Stimulated activated naive B cell treated with anti-CD40 and anti-IgM and Interleukin-4, amounts not matched to agents 10 μg/mL and 1 μg/mL and 100 μg/mL, for 72 hours (primary cell): ENCODE measurements at regions not wholly inside any gene's neighbourhood (a gene's known extent, or its start where the extent isn't known, plus 50 kb on each side); places are given as distances from the start of the nearest gene placed in this dataset.

Experiments
- ATAC-seq, 2 donors: fragments of 150-1000 bp; cut with Tn5 transposase; replicated peaks; 2 replicates each; pipeline ENCODE4 v1.10.0; 2021; ENCODE audit warnings: moderate library complexity in 1 of 2
- DNase-seq: peaks from one replicate; pipeline ENCODE4 v3.0.0; 2021
- H3K27ac Mint-ChIP-seq: one replicate; pipeline ENCODE4 v1.8.0; 2022; ENCODE audit warnings: mild to moderate bottlenecking, mixed read lengths
- H3K27me3 Mint-ChIP-seq, 2 donors: one replicate each; pipeline ENCODE4 v1.8.0; 2022; ENCODE audit warnings: mixed read lengths in 2 of 2
- H3K36me3 Mint-ChIP-seq, 2 donors: one replicate each; pipeline ENCODE4 v1.8.0; 2022; ENCODE audit warnings: mixed read lengths in 2 of 2, mild to moderate bottlenecking in 1 of 2
- H3K4me1 Mint-ChIP-seq, 2 donors: one replicate each; pipeline ENCODE4 v1.8.0; 2022; ENCODE audit warnings: mixed read lengths in 2 of 2, mild to moderate bottlenecking in 1 of 2
- H3K4me3 Mint-ChIP-seq, 2 donors: one replicate each; pipeline ENCODE4 v1.8.0; 2022; ENCODE audit warnings: mild to moderate bottlenecking in 2 of 2, mixed read lengths in 2 of 2, moderate library complexity in 1 of 2
- H3K9me3 Mint-ChIP-seq, 2 donors: one replicate each; pipeline ENCODE4 v1.8.0; 2022; ENCODE audit warnings: mixed read lengths in 2 of 2, mild to moderate bottlenecking in 1 of 2

DNA sequence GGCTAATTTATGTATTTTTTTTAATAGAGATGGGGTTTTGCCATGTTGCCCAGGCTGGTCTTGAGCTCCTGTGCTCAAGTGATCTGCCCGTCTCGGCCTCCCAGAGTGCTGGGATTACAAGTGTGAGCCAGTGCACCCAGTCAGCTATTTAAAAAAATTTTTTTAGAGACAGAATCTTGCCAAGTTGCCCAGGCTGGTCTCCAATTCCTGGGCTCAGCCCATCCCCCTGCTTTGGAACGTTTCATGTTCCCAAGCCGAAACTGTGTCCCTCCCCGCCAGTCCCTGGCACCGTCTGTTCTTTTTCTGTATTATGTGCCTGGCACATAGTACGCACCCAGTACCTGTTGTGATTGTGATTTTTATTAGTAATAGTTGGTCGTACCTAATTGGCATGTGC, 63.1 kb upstream of the MGAT5 start:
- no peak for ATAC-seq
- peaks cover 3 to 5% of the 10 kb centered on the region in 2 donors for H3K9me3 Mint-ChIP-seq
- peaks cover 20 to 33% of the 10 kb centered on the region in 2 donors for H3K36me3 Mint-ChIP-seq
- no peaks in the 10 kb centered on the region for H3K27me3 Mint-ChIP-seq
- peaks cover 45 to 81% of the 10 kb centered on the region in 2 donors for H3K4me1 Mint-ChIP-seq
- H3K4me3 Mint-ChIP-seq: no peak overlapping the region
- no peak for DNase-seq
- no peak overlapping the region for H3K27ac Mint-ChIP-seq

DNA sequence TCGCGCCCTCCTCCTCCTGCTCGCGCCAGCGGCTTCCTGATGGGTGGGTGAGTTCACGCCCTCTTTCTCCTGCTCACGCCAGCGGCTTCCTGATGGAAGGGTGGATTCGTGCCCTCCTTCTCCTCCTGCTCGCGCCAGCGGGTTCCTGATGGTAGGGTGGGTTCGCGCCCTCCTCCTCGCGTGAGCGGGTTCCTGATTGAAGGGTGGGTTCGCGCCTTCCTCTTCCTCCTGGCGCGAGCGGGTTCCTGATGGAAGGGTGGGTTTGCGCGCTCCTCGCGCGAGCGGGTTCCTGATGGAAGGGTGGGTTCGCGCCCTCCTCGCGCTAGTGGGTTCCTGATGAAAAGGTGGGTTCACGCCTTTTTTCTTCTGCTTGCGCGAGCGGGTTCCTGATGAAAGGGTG, 62.0 kb upstream of the MGAT5 start:
- peaks cover 42 to 81% of the 10 kb centered on the region in 2 donors for H3K4me1 Mint-ChIP-seq

DNA sequence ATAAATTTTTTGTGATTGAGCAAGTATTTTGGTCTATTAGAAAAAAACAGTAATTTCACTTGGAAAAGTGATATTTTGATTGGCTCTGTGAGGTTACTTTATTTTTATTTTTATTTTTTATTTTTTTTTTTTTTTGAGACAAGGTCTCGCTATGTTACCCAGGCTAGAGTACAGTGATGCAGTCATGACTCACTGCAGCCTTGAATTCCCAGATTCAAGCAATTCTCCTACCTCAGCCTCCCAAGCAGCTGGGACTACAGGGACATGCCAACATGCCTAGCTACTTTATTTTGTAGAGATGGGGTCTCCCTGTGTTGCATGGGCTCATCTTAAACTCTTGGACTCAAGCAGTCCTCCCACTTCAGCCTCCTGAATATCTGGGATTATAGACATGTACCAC, 60.9 kb upstream of the MGAT5 start:
- Mint-ChIP-seq H3K27ac (no peak overlapping the region), H3K36me3 (peaks cover 16 to 23% of the 10 kb centered on the region in 2 donors), H3K4me1 (peaks cover 48 to 81% of the 10 kb centered on the region in 2 donors), H3K9me3 (peaks cover 3 to 5% of the 10 kb centered on the region in 2 donors), H3K4me3 (no peak overlapping the region), H3K27me3 (no peaks in the 10 kb centered on the region)
- DNase-seq (no peak), ATAC-seq (no peak)

More for the DNA sequence above, 62.0 kb upstream of the MGAT5 start:
- ATAC-seq: no peak
- H3K27ac Mint-ChIP-seq: no peak overlapping the region
- H3K4me3 Mint-ChIP-seq: peak overlapping the region in 1 of 2 donors; percentile 30
- H3K27me3 Mint-ChIP-seq: no peaks in the 10 kb centered on the region
- DNase-seq: no peak
- peaks cover 3 to 5% of the 10 kb centered on the region in 2 donors for H3K9me3 Mint-ChIP-seq
- H3K36me3 Mint-ChIP-seq: peaks cover 16 to 24% of the 10 kb centered on the region in 2 donors

DNA sequence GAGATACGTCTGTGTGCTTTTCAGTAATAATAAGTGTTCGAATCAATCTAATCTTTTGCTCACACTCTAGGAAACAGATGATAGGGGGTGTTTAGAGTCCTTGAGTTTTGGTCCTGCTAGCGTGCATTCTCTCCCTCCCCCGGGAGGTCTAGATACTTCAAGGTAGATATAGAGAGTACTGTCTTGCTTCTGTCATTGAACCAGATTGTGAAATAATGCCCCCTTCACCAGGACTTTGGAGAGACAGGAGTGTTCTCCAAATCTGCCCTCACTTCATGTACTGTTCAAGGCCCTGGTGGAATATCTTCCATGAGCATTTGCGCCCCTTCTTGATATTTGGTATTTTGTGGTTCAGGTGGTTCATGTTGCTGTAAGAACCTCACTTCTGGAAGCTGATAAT, 59.4 kb upstream of the MGAT5 start:
- DNase-seq (no peak), ATAC-seq (no peak)
- no peak overlapping the region for H3K4me3 Mint-ChIP-seq
- H3K27me3 Mint-ChIP-seq: no peaks in the 10 kb centered on the region
- peaks cover 3 to 5% of the 10 kb centered on the region in 2 donors for H3K9me3 Mint-ChIP-seq
- H3K27ac Mint-ChIP-seq: no peak overlapping the region
- H3K36me3 Mint-ChIP-seq: peaks cover 16 to 23% of the 10 kb centered on the region in 2 donors
- peaks cover 50 to 84% of the 10 kb centered on the region in 2 donors for H3K4me1 Mint-ChIP-seq

DNA sequence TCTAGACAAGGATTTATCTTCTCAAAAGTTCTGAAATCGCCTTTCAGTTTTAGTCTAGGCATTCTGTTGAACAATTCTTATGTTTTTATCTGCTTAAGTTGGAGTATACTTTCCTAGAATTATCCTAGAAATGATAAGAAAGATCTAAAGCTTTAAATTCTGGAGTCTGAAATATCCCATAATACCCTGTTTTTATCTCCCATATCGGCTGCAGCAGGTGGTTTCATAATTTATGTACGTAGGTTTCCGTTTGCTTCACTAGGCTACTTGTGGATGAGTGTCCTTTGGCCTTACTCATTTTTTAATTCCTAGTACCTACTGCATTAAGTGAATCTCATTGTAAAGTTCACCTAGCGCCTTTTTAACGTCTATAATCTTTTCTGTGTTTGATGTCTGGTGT, 58.5 kb upstream of the MGAT5 start:
- H3K36me3 Mint-ChIP-seq: peaks cover 11 to 17% of the 10 kb centered on the region in 2 donors
- H3K4me1 Mint-ChIP-seq: peaks cover 52 to 84% of the 10 kb centered on the region in 2 donors

DNA sequence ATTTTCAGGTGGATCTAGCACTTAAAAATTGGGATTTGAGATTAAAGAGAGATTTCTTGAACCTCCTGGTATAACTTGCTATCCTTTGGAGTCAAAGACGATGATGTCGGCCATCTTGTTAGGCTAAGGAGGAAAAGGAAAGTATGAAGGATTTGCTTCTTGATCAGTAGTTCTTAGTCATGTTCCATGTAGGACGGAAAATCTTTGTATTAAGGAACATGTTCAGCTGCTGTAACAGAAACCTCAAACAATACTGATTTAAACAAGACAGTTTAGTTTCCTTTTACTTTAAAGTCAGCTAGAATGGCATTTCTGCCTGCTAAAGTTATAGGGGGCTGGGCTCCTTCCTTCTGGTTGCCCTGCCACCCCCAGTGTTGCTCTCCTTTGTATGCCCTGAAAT, 56.4 kb upstream of the MGAT5 start:
- DNase-seq: no peak
- peak overlapping the region in 1 of 2 donors; percentile 17 for H3K4me3 Mint-ChIP-seq
- peaks cover 2 to 3% of the 10 kb centered on the region in 2 donors for H3K36me3 Mint-ChIP-seq
- no peaks in the 10 kb centered on the region for H3K9me3 Mint-ChIP-seq
- ATAC-seq: peak; percentile 16 to 22
- peaks cover 53 to 89% of the 10 kb centered on the region in 2 donors for H3K4me1 Mint-ChIP-seq
- H3K27ac Mint-ChIP-seq: peak overlapping the region; percentile 71
- H3K27me3 Mint-ChIP-seq: no peaks in the 10 kb centered on the region

More for the DNA sequence above, 58.5 kb upstream of the MGAT5 start:
- peaks cover 3 to 5% of the 10 kb centered on the region in 2 donors for H3K9me3 Mint-ChIP-seq
- ATAC-seq (peak in 1 of 2 donors; percentile 25), DNase-seq (no peak)
- no peaks in the 10 kb centered on the region for H3K27me3 Mint-ChIP-seq
- H3K27ac Mint-ChIP-seq: peak overlapping the region; percentile 68
- no peak overlapping the region for H3K4me3 Mint-ChIP-seq

DNA sequence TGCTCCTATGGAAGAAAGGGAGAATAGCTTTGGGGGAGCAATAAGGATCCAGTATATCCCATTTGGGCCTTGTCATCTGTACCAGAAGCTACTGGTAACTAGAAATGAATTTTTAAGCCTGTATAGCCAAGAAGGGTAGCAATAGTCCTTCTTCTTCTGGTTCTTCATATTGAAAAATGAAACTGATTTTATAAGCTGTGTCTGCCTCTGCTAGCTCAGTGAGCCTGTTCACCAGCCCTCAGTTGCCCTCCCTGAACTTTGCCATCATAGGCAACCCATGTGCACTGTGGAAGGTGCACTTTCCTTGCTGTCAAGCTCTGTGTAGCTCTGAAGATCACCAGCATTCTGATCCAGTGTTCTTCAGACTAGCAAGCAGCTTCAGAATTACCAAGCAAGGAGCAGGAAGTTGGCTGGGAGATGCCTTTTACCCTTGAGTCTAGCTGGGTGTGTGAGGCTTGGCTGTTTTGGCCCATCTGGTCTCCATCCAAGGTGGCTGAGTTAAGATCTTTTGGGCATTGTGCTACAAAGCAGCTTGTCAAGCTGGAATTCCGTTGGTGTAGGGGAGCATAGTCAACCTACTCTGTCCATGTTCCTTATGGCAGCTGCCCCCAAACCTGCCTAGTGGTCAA, 55.8 kb upstream of the MGAT5 start:
- H3K4me3 Mint-ChIP-seq: no peak overlapping the region
- DNase-seq: no peak
- ATAC-seq: peak; percentile 25
- peak overlapping the region; percentile 75 for H3K27ac Mint-ChIP-seq
- H3K27me3 Mint-ChIP-seq: no peaks in the 10 kb centered on the region
- H3K36me3 Mint-ChIP-seq: peaks cover 2 to 3% of the 10 kb centered on the region in 2 donors
- H3K4me1 Mint-ChIP-seq: peaks cover 57 to 94% of the 10 kb centered on the region in 2 donors
- no peaks in the 10 kb centered on the region for H3K9me3 Mint-ChIP-seq

DNA sequence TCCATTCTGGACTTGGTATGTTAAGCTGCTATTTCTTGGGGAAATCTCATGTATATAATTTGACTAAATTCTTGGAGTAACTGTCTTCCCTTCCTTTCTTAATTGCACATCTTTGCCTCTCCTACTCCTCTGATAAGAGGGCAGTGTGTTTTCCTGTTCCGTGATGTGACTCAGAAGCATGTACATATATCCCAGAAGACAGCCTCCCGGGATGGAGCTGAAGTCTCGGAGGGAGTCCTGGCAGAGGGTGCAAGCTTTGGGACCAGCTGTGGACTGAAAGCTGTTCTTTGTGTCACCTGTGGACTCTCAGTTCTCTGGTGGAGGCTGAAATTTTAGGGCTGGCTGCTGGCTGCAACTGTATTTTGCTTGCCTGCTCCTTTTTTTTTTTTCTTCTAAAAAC, 54.7 kb upstream of the MGAT5 start:
- ATAC-seq (no peak), DNase-seq (no peak)
- H3K9me3 Mint-ChIP-seq: no peaks in the 10 kb centered on the region
- no peak overlapping the region for H3K4me3 Mint-ChIP-seq
- no peaks in the 10 kb centered on the region for H3K27me3 Mint-ChIP-seq
- no peak overlapping the region for H3K27ac Mint-ChIP-seq
- peaks cover 2 to 3% of the 10 kb centered on the region in 2 donors for H3K36me3 Mint-ChIP-seq
- H3K4me1 Mint-ChIP-seq: peaks cover 52 to 84% of the 10 kb centered on the region in 2 donors

DNA sequence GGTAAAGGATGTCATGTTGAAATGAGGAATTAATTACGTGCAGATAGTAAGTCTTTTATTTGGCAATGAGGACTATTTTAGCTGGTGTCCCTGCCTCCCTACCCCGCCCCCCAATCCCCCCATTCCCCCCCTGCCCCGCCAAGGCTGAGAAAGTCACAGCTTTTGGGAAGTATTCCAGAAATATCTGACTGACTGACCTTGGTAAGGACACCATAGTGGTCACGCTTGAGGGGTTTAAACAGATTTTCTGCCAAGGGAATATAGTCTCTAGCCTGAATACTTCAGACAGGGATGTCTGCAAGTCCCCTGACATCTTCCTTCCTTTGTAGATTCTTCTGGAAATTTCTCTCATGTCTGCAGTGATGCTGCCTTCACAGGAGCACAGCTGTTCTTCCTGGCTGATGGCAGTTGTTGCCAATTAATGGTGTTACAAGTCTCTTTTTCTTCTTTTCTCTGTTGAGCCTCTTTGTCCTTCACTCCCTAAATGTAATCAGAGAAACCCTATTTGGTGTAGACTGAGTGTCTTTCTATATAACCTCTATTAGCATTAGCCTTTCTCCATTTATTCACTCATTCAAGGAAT, 53.7 kb upstream of the MGAT5 start:
- H3K4me1 Mint-ChIP-seq: peaks cover 43 to 74% of the 10 kb centered on the region in 2 donors

DNA sequence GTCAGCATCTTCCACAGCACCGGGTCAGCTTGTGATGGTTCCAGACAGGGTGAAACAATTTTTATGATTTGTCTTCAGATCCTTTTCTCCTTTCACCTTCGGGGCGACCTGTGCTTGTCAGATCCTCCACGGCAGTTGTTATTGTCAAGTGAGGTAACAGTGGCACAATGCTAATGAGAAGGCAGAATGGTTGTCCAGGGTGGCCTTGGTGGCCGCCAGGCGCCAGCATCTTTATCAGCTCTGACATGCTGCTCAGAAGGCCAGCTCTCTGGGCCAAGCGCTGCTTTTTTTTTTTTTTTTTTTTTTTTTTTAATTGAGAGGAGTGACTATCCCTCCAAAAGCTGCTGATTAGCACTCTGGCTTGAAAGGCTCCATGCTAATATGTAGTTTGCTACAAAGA, 52.3 kb upstream of the MGAT5 start:
- DNase-seq (no peak), ATAC-seq (no peak)
- no peak overlapping the region for H3K27ac Mint-ChIP-seq
- H3K36me3 Mint-ChIP-seq: peaks cover 0 to 2% of the 10 kb centered on the region in 2 donors
- no peaks in the 10 kb centered on the region for H3K9me3 Mint-ChIP-seq
- H3K4me1 Mint-ChIP-seq: peaks cover 41 to 60% of the 10 kb centered on the region in 2 donors
- H3K4me3 Mint-ChIP-seq: no peak overlapping the region
- no peaks in the 10 kb centered on the region for H3K27me3 Mint-ChIP-seq

More for the DNA sequence above, 53.7 kb upstream of the MGAT5 start:
- no peak overlapping the region for H3K4me3 Mint-ChIP-seq
- H3K36me3 Mint-ChIP-seq: peaks cover 2 to 3% of the 10 kb centered on the region in 2 donors
- H3K27me3 Mint-ChIP-seq: no peaks in the 10 kb centered on the region
- no peak overlapping the region for H3K27ac Mint-ChIP-seq
- H3K9me3 Mint-ChIP-seq: no peaks in the 10 kb centered on the region
- ATAC-seq (no peak), DNase-seq (no peak)

DNA sequence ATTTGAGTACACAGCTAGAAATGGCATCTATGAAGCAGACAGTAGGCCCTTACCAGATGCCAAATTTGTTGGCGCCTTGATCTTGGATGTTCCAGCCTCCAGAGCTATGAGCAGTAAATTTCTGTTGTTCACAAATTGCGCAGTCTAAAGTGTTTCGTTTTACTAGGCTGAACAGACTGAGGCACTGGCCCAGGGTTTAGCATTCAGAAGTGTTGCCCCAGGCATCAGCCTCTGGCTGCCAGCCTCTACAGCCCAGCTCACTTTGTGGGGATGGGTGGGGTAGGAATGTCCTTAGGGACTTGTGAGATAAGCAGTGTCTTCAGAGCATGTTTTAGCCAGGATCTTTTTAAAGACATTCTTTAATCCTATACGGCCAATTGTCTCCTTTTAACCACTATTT, 51.5 kb upstream of the MGAT5 start:
- H3K27ac Mint-ChIP-seq: no peak overlapping the region
- no peak for DNase-seq
- no peaks in the 10 kb centered on the region for H3K27me3 Mint-ChIP-seq
- no peaks in the 10 kb centered on the region for H3K9me3 Mint-ChIP-seq
- no peak overlapping the region for H3K4me3 Mint-ChIP-seq
- no peak for ATAC-seq
- peaks cover 0 to 2% of the 10 kb centered on the region in 2 donors for H3K36me3 Mint-ChIP-seq
- peaks cover 42 to 51% of the 10 kb centered on the region in 2 donors for H3K4me1 Mint-ChIP-seq

DNA sequence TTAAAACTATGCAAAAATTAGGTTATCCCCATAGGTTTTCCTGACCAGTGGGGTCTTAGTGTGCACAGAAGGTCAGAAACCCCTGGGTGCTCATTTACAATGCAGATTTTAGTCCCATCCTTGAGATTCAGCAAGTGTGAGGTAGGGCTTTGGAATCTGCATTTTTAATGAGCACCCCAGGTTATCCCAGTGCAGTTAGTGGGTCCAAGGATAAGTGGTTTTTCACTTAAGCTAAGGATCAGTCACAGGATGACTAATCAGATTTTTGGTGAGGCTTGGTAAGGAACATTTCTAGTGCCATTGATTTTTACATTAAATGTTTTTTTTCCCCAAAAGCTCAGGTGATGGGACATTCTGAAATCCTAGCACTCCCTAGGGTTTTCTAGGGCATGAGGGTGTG, 50.7 kb upstream of the MGAT5 start:
- Mint-ChIP-seq H3K36me3 (peaks cover 0 to 2% of the 10 kb centered on the region in 2 donors), H3K27ac (no peak overlapping the region), H3K9me3 (no peaks in the 10 kb centered on the region), H3K4me3 (no peak overlapping the region), H3K27me3 (no peaks in the 10 kb centered on the region), H3K4me1 (peaks cover 39 to 43% of the 10 kb centered on the region in 2 donors)
- DNase-seq: no peak
- ATAC-seq: no peak
